AG04450 (cell line): ENCODE measurements at regions not wholly inside any gene's neighbourhood (a gene's known extent, or its start where the extent isn't known, plus 50 kb on each side); places are given as distances from the start of the nearest gene placed in this dataset.

Experiments
- CTCF ChIA-PET: fragments of 300-600, 350-600 bp; formaldehyde crosslinking; extraction: SDS; loops from one replicate; lab custom pipeline; 2022; ENCODE audit warnings: antibody characterized with exemption, inconsistent platforms; lab: Charles Lee
- POLR2A ChIA-PET: fragments of 350-600 bp; formaldehyde crosslinking; extraction: SDS; loops from one replicate; lab custom pipeline; 2021; ENCODE audit warnings: antibody characterized with exemption, inconsistent platforms; lab: Yijun Ruan, JAX
- DNase-seq: peaks from one replicate; pipeline ENCODE4 v3.0.0-alpha.2; 2011; ENCODE audit warnings: low read depth, low spot score
- H3K27ac ChIP-seq: one replicate; pipeline ENCODE4 v1.5.1; 2012; ENCODE audit warnings: low read depth, low read length, control low read depth
- H3K27me3 ChIP-seq: one replicate; pipeline ENCODE4 v1.6.0; 2012; ENCODE audit warnings: low read length; ENCODE audit not compliant: control insufficient read depth, insufficient read depth
- H3K4me3 ChIP-seq: 2 replicates; pipeline ENCODE4 v1.5.1; 2011; ENCODE audit warnings: mild to moderate bottlenecking, low read depth, low read length, control low read depth
- H3K9me3 ChIP-seq: 2 replicates; pipeline ENCODE4 v1.5.1; 2012; ENCODE audit warnings: low read length; ENCODE audit not compliant: control insufficient read depth, insufficient read depth
- CTCF ChIP-seq: IDR thresholded peaks from 2 replicates; pipeline ENCODE4 v1.5.1; 2011; ENCODE audit warnings: low read depth, low read length, control low read depth, inconsistent platforms

GRCh38 chr2:185484602-185485001 is 254.0 kb upstream of the FSIP2 start:
- CTCF ChIA-PET: no interaction called here
- no peak for TF ChIP-seq CTCF

DNA sequence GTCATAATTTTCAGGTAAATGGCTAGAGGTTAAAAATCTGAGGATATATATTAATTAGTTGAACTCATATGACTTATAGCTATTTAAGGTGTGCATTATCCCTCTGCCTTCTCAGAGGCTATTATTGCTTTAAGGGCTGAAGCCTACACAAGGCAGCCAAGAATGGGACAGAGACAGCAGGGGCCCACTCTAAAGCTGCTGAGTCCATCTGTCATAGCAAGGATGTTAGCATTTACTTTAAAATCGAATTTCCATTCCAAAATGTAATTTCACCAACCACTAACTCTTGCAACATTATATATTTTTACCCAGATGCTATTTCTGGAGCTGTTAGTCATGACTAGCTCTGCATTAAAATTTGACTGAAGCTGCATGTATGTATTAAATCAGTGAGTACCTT is 236.3 kb upstream of the FSIP2 start:
- CTCF ChIA-PET: no interaction called here
- POLR2A ChIA-PET: no interaction called here
- peaks cover 6% of the 10 kb centered on the region for H3K9me3 ChIP-seq

More at GRCh38 chr2:185484602-185485001, 254.0 kb upstream of the FSIP2 start:
- peaks cover 4% of the 10 kb centered on the region for H3K9me3 ChIP-seq
- H3K27ac ChIP-seq: no peak overlapping the region
- no peak overlapping the region for H3K4me3 ChIP-seq
- H3K27me3 ChIP-seq: no peaks in the 10 kb centered on the region
- DNase-seq: no peak
- POLR2A ChIA-PET: no interaction called here

DNA sequence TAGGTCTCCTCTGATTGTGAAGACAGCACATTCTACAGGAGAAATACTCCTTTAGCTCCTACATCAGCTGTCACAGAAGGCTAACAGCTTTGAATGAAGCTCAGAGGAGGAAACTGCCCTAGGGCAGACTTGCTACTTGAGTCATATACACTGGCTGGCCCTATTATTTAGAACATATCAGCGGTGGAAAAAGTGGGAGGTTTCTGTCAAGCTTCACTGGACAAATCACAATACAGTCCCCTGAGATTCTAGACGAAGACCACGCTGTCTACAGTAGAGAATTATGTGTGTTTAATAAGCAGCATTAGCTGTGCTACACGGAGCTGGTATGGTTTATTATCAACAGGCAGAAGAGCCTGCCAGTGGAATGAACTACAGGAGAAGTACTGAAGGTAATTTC is 230.9 kb upstream of the FSIP2 start:
- H3K27ac ChIP-seq: no peak overlapping the region
- H3K27me3 ChIP-seq: no peaks in the 10 kb centered on the region
- POLR2A ChIA-PET: no interaction called here
- TF ChIP-seq CTCF: no peak
- CTCF ChIA-PET: no interaction called here
- H3K9me3 ChIP-seq: peaks cover 4% of the 10 kb centered on the region; the same call in 1 of the 2 replicates
- H3K4me3 ChIP-seq: no peak overlapping the region
- no peak for DNase-seq

More for the DNA sequence above, 236.3 kb upstream of the FSIP2 start:
- no peak for TF ChIP-seq CTCF
- DNase-seq: no peak
- no peaks in the 10 kb centered on the region for H3K27me3 ChIP-seq
- H3K4me3 ChIP-seq: no peak overlapping the region
- no peak overlapping the region for H3K27ac ChIP-seq

DNA sequence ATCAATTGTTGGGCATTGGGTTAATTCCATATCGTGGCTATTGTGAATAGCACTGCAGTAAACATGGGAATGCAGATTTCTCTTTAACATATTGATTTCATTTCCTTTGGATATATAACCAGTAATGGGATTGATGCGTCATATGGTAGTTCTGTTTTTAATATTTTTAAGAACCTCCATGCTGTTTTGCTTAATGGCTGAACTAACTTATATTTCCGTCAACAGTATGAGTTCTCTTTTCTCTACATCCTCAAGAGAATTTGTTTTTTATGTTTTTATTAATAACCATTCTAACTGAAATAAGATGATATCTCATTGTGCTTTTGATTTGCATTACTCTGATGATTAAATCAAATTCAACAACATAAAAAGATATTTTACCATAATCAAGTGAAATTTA is 228.5 kb upstream of the FSIP2 start:
- Histone ChIP-seq H3K9me3 (peaks cover 4% of the 10 kb centered on the region), H3K27ac (no peak overlapping the region), H3K27me3 (no peaks in the 10 kb centered on the region), H3K4me3 (no peak overlapping the region)
- ChIA-PET CTCF (no interaction called here), POLR2A (no interaction called here)
- no peak for DNase-seq
- TF ChIP-seq CTCF: no peak

DNA sequence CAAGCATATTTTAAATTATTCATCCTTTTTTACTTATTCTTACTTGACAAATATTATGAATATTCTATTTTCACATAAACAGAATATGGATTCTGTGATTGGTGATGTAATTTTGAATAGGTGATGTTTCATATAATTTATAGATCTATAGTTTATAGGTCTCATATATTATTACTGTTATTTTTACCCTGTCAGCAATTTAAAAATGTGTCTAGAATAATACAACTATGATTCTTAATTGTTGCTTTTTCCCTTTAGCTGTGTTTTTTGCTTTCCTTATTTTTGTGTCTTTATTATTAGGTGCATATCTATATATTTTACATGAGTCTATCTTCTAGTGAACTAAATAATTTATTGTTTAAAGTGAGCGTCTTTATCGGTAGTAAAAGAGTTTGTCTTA is 226.7 kb upstream of the FSIP2 start:
- Histone ChIP-seq H3K9me3 (peaks cover 6% of the 10 kb centered on the region; the same call in 1 of the 2 replicates), H3K27me3 (no peaks in the 10 kb centered on the region), H3K4me3 (no peak overlapping the region), H3K27ac (no peak overlapping the region)
- CTCF ChIA-PET: no interaction called here
- no peak for TF ChIP-seq CTCF
- POLR2A ChIA-PET: no interaction called here
- DNase-seq: no peak
